Stimulated activated CD4-positive, alpha-beta T cell treated with anti-CD3 and anti-CD28 coated beads, Interleukin-1b, Interleukin-23, amount 100 ng/mL, for 4 hours (primary cell): ENCODE measurements at regions not wholly inside any gene's neighbourhood (a gene's known extent, or its start where the extent isn't known, plus 50 kb on each side); places are given as distances from the start of the nearest gene placed in this dataset.
"Not testable (repeated sequence)": the region's sequence is repeated elsewhere in the genome, so short reads cannot be mapped to it uniquely, and the experiment has no call there.

ENCODE experiments used
- DNase-seq, 2 donors: peaks; one replicate each; pipeline ENCODE4 v3.0.0-alpha.2; 2020; ENCODE audit warnings: low read depth in 2 of 2

DNA sequence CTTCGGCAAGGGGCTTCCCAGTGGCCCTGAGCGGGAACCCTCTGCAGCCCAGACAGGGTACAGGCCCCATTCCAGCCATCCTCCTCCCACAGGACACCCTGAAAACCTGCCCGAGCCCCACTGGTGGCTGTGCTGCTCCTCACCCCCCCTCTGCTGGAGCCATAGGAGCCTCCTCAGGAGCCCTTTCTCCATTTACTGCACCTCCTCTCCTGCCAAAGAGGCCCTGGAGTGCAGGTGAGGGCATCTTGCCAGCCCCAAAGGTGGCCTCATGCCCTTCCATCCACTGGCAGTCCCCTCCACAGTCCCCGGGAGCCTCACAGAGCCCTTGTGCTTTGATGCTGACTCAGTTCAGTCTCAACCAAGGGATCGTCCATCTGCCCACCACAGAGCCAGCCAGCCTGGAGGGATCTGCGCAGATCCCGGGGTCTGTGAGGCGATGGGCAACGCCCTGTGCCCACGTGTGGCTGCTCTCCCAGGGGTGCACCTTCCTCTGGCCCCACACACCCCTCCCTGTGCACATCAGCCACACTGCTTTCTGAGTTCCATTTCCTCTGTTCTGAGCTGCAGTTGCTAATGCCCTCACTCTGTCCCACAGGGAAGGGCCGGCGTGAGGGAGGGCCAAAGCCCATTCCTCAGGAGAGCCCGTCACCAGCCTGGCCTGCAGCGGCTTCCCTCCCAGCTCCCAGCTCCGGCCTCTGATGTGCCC, 228.5 kb downstream of the DLL1 start:
- DNase-seq = no peak

DNA sequence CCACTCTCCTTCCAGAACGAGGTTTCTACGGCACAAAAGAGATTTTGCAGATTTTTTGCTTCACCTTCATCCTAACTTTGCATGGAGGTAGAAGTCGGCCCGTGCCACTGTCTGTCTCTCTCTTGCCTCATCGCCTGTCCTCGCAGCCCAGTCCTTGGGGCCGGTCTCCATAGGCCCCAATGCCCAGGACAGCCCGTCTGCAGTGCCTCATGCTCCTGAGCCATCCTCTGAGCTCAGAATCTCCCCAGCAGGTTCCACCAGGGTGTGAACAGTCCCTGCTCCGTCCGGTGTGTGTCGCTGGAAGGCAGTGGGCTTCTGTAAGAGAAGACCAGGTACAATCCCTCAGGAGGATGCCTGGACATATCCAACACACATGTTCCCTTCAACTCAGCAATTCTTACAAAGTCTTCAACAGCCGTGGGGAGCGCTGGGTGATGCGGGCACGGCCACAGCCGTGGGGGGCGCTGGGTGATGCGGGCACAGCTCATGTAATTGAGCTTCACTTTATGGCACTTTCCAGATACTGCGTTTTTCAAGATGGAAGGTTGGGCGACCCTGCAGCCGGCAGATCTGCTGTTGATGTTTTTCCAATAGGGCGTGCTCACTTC, 231.9 kb downstream of the DLL1 start:
- DNase-seq = no peak

DNA sequence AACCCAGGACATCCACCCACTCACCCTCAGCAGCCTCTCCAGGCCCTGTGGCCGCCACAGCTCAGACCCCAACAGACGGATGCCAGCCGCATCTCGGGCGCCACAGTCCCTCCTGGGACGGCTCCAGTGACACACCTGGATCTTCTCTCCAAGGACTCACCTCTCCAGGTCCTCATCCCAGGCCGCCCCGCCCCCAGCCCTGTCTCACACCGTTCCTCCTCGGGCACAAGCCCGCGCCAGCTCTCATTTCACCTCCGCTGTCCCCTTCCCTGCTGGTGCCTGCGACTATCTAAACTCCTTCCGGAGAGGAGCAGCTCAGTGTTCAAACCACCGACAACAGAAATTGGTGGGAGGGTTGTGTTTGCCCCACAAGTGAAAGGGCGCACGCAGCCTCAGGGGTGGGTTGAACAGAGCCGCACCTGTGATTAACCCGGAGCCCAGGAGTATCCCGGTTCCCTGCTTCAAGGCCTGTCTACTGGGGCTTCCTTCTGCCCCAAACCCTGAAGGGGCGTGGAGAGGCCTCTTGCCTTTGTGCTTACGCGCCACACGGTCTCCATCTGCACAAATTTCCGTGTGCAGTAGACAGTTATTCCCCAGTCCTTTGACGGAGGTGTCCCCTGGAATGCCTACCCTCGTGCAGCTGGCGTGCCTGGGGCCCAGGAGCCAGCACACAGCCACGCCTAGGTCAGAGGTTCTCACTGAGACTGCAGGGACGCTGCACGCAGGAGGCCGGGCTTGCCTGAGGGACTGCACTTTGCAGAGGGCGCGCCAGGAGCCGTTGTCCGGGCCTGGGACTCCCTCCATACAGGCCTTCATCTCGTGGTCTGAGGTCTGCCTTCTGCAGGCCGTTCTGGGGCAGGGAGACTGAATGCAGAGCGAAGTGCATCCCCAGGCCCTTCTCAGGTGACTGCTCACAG, 232.7 kb downstream of the DLL1 start:
- DNase-seq = no peak

DNA sequence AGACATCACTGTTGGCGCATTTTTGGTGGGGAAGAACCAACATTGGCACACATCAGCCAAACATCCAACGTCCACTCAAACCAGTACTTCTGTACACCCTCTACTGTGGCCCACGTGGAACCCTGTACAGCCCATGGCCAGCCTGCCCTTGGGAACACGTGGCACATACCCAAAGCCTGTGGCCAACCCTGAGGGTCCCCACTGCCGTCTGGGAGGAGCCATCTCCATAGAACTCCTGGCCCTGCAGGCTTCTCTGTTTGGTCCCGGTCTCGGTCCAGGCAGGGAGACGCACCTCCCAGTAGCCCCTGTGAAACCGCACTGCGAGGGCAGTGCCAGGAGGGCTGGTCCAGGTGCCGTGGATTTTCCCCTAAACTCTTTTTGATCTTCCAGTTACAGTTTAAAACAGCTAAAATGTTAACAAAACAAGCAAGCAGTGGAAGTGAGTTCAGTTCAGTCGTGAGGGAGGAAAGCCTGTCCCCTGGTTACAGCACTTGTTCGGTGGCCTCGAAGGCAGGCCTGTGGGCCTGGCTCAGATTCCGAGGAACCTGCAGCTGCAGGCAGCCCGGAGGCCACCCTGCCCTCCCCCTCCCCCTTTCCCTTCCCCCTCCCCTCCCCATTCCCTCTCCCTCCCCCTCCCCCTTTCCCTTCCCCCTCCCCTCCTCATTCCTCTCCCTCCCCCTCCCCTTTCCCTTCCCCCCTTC, 233.7 kb downstream of the DLL1 start:
- DNase-seq = no peak

DNA sequence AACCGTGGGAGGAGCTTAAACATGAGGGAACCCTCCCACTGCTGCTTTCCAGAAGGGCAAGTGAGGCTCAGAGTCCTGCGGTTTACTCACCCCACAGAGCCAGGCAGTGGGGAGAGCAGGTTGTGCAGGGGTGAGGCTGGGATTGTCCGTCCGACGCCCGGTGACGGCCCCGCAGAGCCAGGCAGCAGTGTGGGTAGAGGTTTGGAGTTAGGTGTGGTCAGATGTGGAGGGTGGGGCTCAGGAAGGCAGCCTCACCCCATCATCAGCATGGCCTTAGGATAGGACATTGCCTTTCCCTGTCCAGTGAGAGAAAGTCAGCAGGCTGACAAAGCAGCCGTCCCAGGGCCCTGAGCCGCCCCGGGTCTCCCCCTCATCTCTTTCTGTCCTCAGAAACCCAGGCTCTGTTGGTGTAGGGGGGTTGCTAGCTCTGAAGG, 234.6 kb downstream of the DLL1 start:
- DNase-seq = no peak

DNA sequence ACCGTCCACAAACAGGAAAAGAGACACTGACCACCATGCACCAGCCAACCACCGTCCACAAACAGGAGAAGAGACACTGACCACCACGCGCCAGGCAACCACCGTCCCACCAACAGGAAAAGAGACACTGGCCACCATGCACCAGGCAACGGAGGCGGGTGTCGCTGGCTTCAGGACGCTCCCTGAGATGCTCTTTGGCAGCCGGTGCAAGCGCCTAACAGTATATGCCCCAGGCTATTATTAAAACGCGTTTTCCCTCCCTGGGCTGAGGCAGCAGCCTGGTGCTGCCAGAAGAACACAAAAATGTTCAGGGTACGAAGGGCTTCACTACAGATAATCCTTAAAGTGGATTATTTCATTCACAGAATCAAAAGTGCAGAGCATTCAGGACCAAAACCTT, 235.1 kb downstream of the DLL1 start:
- not testable (repeated sequence) for DNase-seq

DNA sequence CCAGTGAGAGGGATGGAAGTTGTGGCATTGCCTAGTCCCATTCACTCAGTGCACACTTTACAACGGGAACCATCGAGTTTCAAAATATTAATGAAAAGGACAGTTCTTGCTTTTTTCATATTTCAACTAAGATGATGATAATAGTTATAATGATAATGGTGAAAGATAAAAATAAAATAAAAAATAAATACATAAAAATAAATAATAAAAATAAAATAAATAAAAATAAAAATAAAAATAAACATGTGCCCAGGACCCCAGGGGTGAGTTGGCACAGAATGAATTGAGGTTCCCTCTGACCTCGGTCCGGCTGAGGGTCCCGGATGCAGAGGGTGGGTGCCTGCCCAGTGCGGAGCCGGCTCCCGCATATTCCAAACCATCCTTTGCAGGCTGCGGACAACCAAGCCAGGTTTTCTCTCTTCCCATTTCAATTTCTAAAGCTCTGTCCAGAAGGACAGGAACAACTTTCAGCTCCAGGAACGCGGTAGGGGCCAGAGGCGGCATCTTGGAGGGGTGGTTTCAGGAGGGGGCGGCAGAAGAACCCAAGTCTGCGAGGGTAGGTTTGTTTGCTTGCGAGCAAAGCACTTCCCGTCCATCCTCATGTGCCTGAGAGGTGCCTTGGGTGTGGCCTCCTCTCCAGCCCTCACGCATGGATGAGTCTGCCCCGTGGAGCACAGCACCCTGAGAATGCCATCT, 236.8 kb downstream of the DLL1 start:
- no peak for DNase-seq

DNA sequence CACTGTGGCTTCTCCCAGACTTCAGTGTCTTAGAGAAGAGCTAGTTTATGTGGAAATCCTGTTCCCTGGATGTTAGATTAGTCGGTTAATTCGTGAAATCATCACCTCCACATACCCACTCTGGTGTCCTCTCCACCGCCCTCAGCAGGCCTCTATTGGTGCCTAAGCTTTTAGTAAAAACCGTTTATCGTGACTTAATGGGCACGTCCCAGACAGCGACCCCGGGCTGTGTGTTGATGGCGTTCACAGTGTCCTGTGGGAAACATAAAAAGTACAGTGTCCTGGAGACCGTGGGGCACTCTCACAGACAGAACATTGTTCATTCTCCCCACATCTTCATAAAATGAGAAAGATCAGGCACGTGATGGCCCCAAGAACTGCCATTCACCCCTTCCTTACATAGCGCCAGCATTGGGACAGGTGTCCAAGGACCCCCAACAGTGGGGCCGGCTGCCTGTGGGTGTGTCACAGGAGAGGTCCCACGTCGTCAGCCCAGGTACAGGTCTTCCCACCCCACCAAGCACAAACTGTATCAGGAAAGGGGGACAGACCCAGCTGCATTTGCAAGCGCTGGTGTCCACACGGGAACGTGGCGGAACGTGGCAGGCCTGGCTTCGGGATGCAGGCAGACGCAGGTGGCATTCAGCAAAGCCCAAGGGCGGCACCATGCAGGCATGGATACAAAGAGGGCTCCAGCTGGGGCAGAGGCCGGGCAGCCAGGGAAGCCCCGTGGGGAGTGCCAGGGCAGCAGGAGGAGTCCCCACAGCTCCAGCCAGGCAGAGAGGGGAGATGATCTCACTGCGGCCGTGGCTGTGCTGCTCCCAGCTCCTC, 237.7 kb downstream of the DLL1 start:
- no peak for DNase-seq

DNA sequence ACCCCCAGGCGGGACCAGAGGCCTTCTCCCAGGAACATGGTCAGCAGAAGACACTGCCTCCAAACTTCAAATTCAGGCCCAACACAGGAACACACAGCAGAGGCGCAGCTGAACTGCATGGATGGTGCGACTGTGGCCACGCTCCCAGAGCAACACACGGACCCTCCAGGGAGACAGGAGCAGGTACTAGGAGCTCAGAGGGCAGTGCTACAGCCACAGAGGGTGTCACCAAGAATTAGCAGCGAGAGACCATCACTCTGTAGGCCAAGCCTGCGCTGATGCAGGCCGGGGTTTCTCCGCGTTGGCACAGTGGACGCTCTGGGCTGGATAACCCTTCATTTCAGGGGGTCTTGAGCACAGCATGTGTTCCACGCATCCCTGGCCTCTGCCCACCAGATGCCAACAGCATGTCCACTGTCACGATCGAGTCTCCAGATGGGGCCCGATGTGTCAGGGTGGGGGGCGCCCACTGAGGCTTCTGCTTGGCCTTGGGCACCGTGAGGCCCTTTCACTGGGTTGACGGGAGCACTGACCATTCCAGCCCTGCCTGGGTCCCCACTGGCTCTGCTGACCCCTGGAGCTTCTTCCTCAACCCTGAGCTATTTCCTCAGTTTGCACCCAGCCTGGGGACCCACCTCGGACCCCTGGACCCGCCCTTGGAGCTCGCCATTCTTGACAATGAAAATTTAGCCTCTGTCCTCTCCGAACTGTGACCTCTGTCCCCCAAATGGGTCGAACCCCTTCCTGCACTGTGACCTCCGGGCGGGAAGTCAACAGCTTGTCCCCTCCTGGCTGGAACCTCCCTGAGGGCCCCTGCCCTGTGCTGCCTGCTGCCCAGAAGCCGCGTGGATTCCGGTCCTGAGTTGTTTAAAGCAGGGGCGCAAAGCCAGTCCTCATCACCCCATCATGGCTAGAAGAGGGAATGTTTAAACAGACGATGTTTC, 239.4 kb downstream of the DLL1 start:
- DNase-seq = no peak

DNA sequence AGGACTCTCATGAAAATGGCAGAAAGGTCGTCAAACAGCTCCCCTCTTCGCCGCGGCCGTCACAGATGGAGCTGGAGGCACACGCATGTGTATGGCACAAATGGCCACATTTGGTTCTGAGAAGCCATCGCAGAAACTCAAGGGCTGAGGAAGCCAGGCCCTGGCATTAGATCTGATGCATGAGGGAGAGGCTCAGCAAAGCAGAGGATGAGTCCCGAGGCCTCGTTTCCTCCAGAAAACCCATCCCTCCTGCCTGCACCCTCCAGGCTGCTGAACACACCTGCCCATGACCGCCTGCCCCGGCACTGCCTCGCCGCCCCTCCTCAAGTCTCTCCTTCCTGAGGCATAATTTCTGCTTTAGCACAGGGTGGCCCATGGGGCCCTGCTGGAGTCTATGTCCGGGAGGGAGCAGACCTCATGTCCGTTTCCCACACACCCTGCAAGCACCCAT, 240.3 kb downstream of the DLL1 start:
- DNase-seq = no peak

DNA sequence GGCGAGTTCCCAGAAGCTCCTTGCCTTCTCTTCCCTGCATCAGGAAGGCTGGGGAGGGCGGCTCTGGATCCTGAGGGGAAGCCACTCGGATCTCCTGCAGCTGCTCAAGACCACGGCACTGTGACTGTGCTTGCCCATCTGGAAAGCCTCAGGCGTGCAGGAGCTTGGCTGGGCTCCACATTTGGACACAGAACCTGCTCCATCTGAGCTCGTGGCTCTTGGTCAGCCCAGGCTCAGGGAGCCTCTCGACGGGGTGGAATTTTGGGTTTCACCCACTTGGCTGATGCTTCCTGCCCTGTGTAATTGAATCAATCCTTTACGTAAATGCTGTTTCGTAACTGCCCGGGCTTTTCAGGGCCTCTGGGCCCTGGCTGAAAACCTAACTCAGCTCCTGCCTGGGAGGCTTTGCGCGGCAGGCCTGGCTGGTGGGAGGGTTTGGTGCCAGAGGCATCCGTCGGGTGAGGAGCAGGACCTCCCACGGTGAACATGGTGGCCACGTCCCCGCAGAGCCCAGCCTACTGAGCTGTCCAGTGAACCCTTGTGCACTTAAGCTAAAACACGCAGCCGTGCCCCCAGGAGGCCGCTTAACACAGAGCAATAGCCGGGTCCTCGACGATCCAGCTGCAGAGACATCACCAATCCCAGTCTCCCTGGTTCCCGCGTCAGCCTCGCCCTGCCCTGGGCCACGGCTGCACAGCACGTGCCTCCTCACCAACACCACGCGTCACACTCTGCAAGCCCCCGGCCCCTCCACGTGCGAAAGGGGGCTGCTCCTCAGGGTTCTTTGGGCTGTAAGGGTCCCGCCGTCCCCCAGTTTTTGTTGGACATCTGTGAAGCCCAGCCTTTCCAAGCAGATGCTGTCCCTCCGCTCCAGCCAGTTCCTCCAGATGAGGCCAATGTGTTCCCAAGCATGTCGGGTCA, 241.0 kb downstream of the DLL1 start:
- DNase-seq = no peak

DNA sequence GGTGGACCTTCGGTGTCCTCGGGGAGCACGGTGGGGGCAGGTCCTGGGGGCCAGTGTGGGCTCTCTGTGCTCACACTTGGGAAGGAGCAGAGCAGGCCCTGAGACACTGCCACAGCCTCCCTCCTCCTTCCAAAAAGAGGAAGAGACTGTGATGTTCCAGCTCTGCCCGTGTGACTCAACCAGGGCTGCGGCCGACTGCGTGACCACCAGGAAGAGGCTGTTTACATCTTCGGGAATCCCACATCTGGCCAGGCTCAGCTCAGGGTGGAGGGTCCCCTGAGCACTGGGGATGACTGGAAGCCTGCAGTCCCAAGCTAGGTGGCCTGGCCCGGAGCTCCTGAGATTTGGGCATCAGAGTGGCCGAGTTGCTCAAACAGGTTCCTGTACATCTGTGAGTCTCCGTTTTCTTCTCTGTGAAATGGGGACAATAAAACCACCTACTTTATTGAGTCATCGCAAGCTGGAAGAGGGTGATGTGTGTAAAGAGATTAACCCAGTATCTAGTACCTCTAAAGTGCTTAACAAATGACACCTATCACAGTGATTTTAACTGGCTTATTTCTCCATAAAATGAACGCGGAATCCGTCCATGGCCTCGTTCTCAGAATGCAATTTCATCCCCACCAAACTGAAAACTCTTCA, 242.1 kb downstream of the DLL1 start:
- no peak for DNase-seq

DNA sequence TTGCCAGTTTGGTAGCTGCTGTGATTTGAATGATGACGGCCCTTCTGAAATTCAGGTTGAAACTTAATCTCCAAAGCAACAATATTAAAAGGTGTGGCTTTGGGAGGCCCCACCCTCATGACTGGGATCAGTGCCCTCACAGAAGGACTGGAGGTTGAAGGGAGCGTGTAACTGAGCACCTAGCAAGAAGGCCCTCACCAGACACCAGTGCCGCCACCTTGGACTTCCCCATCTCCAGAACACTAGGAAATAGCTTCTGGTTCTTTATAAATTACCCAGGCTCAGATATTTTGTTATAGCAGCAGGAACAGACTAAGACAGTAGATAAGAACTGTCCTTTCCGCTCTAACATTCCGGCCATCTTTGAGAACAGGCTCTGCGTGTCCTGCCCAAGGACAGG, 243.1 kb downstream of the DLL1 start:
- DNase-seq = no peak

DNA sequence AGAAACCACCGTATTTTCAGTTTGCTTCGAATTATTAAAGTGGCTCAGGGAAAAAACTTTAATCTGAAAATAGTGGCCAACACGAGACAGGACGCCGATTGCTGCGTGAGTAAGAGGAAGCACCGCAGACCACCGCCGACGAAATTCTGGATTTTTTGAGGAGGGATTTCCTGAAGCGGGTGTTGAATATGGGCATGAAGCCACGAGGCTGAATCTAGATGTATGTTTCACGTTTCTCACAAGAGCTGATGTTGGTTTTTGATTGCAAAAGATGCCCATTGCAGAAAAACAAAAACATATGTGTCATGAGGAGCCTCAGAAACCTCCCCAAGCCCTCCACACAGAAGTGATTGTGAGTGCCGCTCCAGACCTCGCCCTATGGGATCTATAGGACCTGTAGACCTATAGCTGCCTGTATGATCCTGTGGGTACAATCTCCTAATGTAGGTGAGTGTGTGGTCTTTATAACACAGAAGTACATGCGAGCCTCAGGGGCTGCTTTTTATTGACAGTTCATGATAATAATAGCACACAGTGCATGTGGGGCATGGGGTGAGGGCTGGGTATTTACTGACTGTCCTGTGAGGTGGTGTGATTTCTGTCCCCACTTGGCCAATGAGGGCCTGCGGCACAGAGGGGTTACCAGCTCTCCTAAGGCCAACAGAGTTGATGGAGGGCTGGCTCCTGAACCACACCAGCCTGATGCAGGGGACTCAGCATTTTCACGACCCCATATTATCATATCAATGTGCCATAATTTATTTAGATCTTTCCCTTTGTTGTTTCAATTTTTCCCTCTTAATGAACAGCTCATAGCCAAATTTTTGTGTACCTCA, 243.9 kb downstream of the DLL1 start:
- DNase-seq = no peak

DNA sequence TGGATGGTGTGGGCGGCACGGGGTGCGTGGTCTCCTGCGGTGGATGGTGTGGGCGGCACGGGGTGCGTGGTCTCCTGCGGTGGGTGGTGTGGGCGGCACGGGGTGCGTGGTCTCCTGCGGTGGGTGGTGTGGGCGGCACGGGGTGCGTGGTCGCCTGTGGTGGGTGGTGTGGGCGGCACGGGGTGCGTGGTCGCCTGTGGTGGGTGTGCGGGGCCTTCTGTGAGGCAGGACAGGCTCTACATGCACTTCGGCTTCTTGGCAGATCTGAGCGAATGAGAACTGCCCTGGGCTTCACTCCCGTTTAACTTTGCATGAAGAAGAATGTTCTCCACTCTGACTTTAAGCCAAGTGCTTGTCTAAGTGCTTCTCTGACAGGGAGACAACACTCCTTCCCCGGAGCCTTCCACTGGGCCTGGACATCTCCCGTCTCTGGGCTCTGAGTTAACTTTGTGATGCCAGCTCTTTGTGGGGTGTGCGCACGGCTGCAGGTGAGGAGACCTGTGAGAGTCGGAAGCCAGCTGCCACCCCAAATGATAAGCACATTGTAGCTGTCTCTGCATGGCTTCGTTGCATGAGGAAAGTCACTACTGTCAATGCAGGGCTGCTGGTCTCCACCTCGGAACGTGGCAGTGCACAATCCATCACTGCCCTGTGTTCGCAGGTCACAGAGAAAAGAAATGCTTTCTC, 244.8 kb downstream of the DLL1 start:
- DNase-seq = no peak

DNA sequence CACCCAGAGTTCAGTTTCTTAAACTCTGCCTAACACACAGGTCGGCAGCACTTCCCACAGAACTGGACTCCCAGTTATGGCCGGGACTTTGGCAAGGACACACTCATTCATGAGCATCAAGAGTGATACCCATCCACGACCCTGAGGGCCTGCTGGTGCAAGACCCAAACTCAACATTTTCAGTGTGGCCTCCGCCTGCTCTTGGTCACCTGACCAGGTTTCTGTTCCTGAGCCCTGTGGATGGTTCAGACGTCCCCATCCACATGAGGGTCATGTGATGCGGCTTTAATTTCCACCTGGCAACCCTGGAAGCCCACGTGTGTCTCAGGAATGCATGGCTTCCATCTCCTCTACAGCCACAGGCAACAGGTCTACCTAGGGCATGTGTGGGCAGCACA, 245.3 kb downstream of the DLL1 start:
- no peak for DNase-seq
